ENCODE measurements at regions not wholly inside any gene's neighbourhood (a gene's known extent, or its start where the extent isn't known, plus 50 kb on each side); places are given as distances from the start of the nearest gene placed in this dataset.
"Not testable (repeated sequence)": the region's sequence is repeated elsewhere in the genome, so short reads cannot be mapped to it uniquely, and the experiment has no call there.

- H3K4me1 Mint-ChIP-seq (ENCODE audit: low read depth): no peaks in the 10 kb centered on the region
- peaks cover 2% of the 10 kb centered on the region for H3K9me3 Mint-ChIP-seq
Observed at GRCh38 chr7:16960337-16960965, 78.7 kb upstream of the AGR3 start.

GRCh38 chr7:16961641-16962040 lies 79.9 kb upstream of the AGR3 start:
- H3K36me3 Mint-ChIP-seq (ENCODE audit: low read depth): no peaks in the 10 kb centered on the region
- H3K4me1 Mint-ChIP-seq (ENCODE audit: low read depth): no peaks in the 10 kb centered on the region
- H3K27ac Mint-ChIP-seq: no peak overlapping the region
- no peaks in the 10 kb centered on the region for H3K27me3 Mint-ChIP-seq (ENCODE audit: low read depth)
- no peak overlapping the region for H3K4me3 Mint-ChIP-seq
- peaks cover 9% of the 10 kb centered on the region for H3K9me3 Mint-ChIP-seq

More at GRCh38 chr7:16960337-16960965, 78.7 kb upstream of the AGR3 start:
- H3K27me3 Mint-ChIP-seq (ENCODE audit: low read depth): no peaks in the 10 kb centered on the region
- H3K4me3 Mint-ChIP-seq: no peak overlapping the region
- H3K27ac Mint-ChIP-seq: no peak overlapping the region
- no peaks in the 10 kb centered on the region for H3K36me3 Mint-ChIP-seq (ENCODE audit: low read depth)

GRCh38 chr7:16963044-16963443 lies 81.3 kb upstream of the AGR3 start:
- Mint-ChIP-seq H3K9me3 (peaks cover 9% of the 10 kb centered on the region), H3K4me1 (ENCODE audit: low read depth) (no peaks in the 10 kb centered on the region), H3K27me3 (ENCODE audit: low read depth) (no peaks in the 10 kb centered on the region), H3K27ac (no peak overlapping the region), H3K4me3 (no peak overlapping the region), H3K36me3 (ENCODE audit: low read depth) (no peaks in the 10 kb centered on the region)

- not testable (repeated sequence) for H3K4me3 Mint-ChIP-seq; H3K9me3 Mint-ChIP-seq; H3K36me3 Mint-ChIP-seq (ENCODE audit: low read depth); H3K27me3 Mint-ChIP-seq (ENCODE audit: low read depth); H3K4me1 Mint-ChIP-seq (ENCODE audit: low read depth); H3K27ac Mint-ChIP-seq
Observed at GRCh38 chr7:16965697-16966096, 83.9 kb upstream of the AGR3 start.

GRCh38 chr7:16967300-16967811 lies 85.6 kb upstream of the AGR3 start:
- no peak overlapping the region for H3K4me3 Mint-ChIP-seq

GRCh38 chr7:16970732-16971482 lies 89.1 kb upstream of the AGR3 start:
- Mint-ChIP-seq H3K27ac (no peak overlapping the region), H3K4me1 (ENCODE audit: low read depth) (peaks cover 5% of the 10 kb centered on the region), H3K27me3 (ENCODE audit: low read depth) (peaks cover 4% of the 10 kb centered on the region), H3K36me3 (ENCODE audit: low read depth) (no peaks in the 10 kb centered on the region), H3K9me3 (peaks cover 4% of the 10 kb centered on the region), H3K4me3 (no peak overlapping the region)

More at GRCh38 chr7:16967300-16967811, 85.6 kb upstream of the AGR3 start:
- H3K4me1 Mint-ChIP-seq (ENCODE audit: low read depth): no peaks in the 10 kb centered on the region
- no peak overlapping the region for H3K27ac Mint-ChIP-seq
- H3K9me3 Mint-ChIP-seq: peaks cover 9% of the 10 kb centered on the region
- H3K27me3 Mint-ChIP-seq (ENCODE audit: low read depth): peaks cover 4% of the 10 kb centered on the region
- H3K36me3 Mint-ChIP-seq (ENCODE audit: low read depth): no peaks in the 10 kb centered on the region

- Mint-ChIP-seq H3K4me1 (ENCODE audit: low read depth) (peaks cover 6% of the 10 kb centered on the region), H3K27ac (no peak overlapping the region), H3K9me3 (no peaks in the 10 kb centered on the region), H3K4me3 (no peak overlapping the region), H3K27me3 (ENCODE audit: low read depth) (peaks cover 28% of the 10 kb centered on the region), H3K36me3 (ENCODE audit: low read depth) (no peaks in the 10 kb centered on the region)
Observed at GRCh38 chr7:16975712-16976111, 93.9 kb upstream of the AGR3 start.

GRCh38 chr7:16978358-16979244 lies 96.8 kb upstream of the AGR3 start:
- Mint-ChIP-seq H3K27me3 (ENCODE audit: low read depth) (peaks cover 35% of the 10 kb centered on the region), H3K4me1 (ENCODE audit: low read depth) (peaks cover 8% of the 10 kb centered on the region), H3K36me3 (ENCODE audit: low read depth) (no peaks in the 10 kb centered on the region), H3K27ac (no peak overlapping the region), H3K4me3 (no peak overlapping the region), H3K9me3 (no peaks in the 10 kb centered on the region)

GRCh38 chr7:16980539-16980938 lies 98.8 kb upstream of the AGR3 start:
- Mint-ChIP-seq H3K4me1 (ENCODE audit: low read depth) (peaks cover 6% of the 10 kb centered on the region), H3K27me3 (ENCODE audit: low read depth) (peaks cover 40% of the 10 kb centered on the region)

GRCh38 chr7:16982640-16983350 lies 101.0 kb upstream of the AGR3 start:
- no peaks in the 10 kb centered on the region for H3K36me3 Mint-ChIP-seq (ENCODE audit: low read depth)
- H3K4me1 Mint-ChIP-seq (ENCODE audit: low read depth): peaks cover 2% of the 10 kb centered on the region
- peak overlapping the region; percentile 1 for H3K27ac Mint-ChIP-seq
- H3K9me3 Mint-ChIP-seq: no peaks in the 10 kb centered on the region
- H3K27me3 Mint-ChIP-seq (ENCODE audit: low read depth): peaks cover 34% of the 10 kb centered on the region
- no peak overlapping the region for H3K4me3 Mint-ChIP-seq

More at GRCh38 chr7:16980539-16980938, 98.8 kb upstream of the AGR3 start:
- Mint-ChIP-seq H3K4me3 (no peak overlapping the region), H3K9me3 (no peaks in the 10 kb centered on the region), H3K36me3 (ENCODE audit: low read depth) (no peaks in the 10 kb centered on the region), H3K27ac (no peak overlapping the region)

GRCh38 chr7:16984375-16984774 lies 102.6 kb upstream of the AGR3 start:
- Mint-ChIP-seq H3K4me3 (no peak overlapping the region), H3K27ac (no peak overlapping the region), H3K4me1 (ENCODE audit: low read depth) (peaks cover 2% of the 10 kb centered on the region), H3K27me3 (ENCODE audit: low read depth) (peaks cover 31% of the 10 kb centered on the region), H3K9me3 (no peaks in the 10 kb centered on the region), H3K36me3 (ENCODE audit: low read depth) (no peaks in the 10 kb centered on the region)

GRCh38 chr7:16985621-16986020 lies 103.8 kb upstream of the AGR3 start:
- H3K4me1 Mint-ChIP-seq (ENCODE audit: low read depth): peaks cover 2% of the 10 kb centered on the region
- H3K4me3 Mint-ChIP-seq: no peak overlapping the region
- H3K27ac Mint-ChIP-seq: no peak overlapping the region
- no peaks in the 10 kb centered on the region for H3K9me3 Mint-ChIP-seq
- H3K27me3 Mint-ChIP-seq (ENCODE audit: low read depth): peaks cover 29% of the 10 kb centered on the region
- H3K36me3 Mint-ChIP-seq (ENCODE audit: low read depth): no peaks in the 10 kb centered on the region

- Mint-ChIP-seq H3K36me3 (ENCODE audit: low read depth) (no peaks in the 10 kb centered on the region), H3K4me1 (ENCODE audit: low read depth) (peaks cover 2% of the 10 kb centered on the region), H3K9me3 (no peaks in the 10 kb centered on the region), H3K27ac (no peak overlapping the region), H3K4me3 (no peak overlapping the region), H3K27me3 (ENCODE audit: low read depth) (peaks cover 27% of the 10 kb centered on the region)
Observed at GRCh38 chr7:16986755-16987154, 105.0 kb upstream of the AGR3 start.

- no peaks in the 10 kb centered on the region for H3K9me3 Mint-ChIP-seq
- no peaks in the 10 kb centered on the region for H3K4me1 Mint-ChIP-seq (ENCODE audit: low read depth)
- H3K36me3 Mint-ChIP-seq (ENCODE audit: low read depth): no peaks in the 10 kb centered on the region
- no peak overlapping the region for H3K27ac Mint-ChIP-seq
- H3K4me3 Mint-ChIP-seq: no peak overlapping the region
- peaks cover 21% of the 10 kb centered on the region for H3K27me3 Mint-ChIP-seq (ENCODE audit: low read depth)
Observed at GRCh38 chr7:16989811-16990413, 108.1 kb upstream of the AGR3 start.

All from T-helper 1 cell treated with Interleukin-12 subunit alpha and Interleukin-12 subunit beta and Interleukin-4 antibody, amounts not matched to agents 30 μg/mL and 1 μg/mL, for 36 hours (primary cell).